CD4-positive, alpha-beta T cell treated with Interleukin-15 for 4 hours (primary cell): ENCODE measurements at regions not wholly inside any gene's neighbourhood (a gene's known extent, or its start where the extent isn't known, plus 50 kb on each side); places are given as distances from the start of the nearest gene placed in this dataset.

Experiments
- DNase-seq: peaks from one replicate; pipeline ENCODE4 v3.0.0-alpha.2; 2020; ENCODE audit warnings: low spot score

DNA sequence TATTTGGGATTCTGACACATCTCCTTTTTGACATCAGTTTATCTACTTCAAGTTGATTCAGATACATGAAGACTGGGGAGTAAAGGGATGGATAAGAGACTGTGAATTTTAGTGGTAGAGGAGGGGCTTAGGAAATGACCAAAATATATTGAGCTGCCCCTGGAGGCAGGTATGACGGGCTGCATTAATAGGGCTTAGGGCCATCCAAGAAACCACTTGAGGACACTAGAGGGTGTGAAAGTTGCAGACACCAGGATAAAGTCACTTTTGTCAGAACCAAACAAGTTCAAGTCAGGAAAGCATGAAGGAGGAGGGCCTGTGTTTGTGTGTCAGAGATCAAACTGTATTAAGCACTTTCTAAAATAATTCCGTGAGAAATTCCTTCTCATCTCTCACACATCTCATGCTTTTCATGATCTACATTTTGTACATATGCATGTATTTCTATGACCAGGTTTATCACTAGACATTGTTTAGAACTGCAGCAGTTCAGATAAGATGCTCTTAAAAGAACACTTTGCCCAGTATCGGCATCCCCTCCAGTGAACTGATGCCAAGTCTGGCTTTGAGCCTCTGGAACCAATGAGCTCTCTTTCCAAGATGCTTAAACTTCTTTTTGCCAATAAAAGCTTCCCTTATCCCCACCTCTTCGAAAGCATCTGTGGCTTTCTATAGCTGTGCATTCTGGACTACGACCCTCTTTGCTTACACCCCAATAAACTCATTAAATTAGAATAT lies 136.9 kb downstream of the SLC38A1 start:
- no peak for DNase-seq

DNA sequence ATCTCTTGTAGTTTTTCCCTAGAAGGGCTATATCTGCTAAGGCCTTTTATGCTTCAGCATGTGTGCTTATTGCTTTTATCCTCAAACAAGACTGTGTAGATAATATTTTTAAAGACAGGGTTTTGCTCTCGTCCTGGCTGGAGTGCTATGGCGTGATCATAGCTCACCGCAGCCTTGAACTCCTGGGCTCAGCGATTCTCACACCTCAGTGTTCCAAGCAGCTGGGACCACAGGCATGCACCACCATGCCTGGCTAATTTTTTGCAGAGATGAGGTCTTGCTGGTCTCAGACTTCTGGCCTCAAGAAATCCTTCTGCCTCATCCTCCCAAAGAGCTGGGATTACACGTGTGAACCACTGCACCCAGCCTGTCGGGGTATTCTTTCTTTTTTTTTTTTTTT lies 137.3 kb upstream of the SCAF11 start:
- no peak for DNase-seq

DNA sequence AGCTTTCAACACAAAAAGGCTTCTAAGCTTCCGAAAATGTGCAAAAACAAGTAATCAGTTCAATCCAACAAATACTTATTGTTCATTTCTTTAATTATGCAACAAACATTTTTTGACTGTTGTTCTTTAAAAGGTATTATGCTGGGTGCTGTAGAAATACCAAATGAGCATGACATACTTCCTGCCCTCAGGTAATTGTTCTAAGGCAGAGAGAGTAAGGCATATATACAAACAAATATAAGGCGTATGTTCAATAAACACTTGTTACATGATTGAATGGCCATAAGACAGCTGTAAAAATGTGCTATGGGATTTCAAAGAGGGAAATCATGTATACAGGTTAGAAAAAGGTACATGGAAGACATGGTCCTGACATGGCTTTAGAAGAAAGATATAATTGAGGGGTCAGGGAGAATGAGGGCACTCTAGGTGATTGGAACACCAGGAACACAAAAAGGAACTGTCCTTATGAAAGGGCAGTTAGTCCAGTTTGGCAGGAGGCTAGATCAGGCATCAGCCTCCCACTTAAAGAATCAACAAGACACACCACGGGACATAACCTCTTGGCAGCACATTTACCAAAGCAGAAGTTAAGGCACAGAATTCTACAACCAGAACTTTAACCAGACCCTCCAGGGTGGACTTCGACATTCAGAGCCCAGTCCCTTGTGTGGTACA lies 135.8 kb upstream of the SCAF11 start:
- DNase-seq = no peak

DNA sequence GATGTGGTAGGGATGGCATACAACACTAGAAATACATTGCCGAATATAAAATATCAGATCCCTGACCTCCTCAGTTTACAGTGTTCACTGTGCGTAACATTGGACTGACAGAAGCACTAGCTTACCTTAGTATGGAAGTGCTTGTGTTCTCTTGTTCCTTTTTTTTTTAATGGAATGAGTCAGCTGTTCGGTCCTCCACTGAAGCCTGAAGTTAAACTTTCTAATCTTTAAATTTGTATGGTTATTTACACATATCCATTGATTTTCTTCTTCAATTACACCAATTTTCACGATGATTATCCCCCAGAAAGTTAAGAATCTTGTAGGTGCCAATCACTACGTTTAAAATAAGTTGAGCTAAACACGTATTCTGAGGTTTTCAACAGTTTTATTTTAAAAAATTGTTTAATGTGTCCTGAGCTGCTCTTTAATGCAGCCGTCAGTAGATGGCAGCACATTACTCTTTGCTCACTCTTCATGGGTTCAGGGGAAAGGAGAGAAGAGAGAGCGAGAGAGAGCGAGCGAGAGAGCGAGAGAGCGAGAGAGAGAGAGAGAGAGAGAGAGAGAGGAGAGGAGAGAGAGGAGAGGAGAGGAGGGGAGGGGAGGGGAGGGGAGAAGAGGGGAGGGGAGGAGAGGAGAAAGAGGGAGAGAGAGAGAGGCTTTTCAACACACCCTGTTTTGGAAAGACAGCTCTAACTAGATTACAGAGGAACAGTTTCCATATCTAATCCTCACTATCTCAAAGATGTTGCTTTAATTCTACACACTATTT lies 134.7 kb upstream of the SCAF11 start:
- peak; percentile 71 for DNase-seq

DNA sequence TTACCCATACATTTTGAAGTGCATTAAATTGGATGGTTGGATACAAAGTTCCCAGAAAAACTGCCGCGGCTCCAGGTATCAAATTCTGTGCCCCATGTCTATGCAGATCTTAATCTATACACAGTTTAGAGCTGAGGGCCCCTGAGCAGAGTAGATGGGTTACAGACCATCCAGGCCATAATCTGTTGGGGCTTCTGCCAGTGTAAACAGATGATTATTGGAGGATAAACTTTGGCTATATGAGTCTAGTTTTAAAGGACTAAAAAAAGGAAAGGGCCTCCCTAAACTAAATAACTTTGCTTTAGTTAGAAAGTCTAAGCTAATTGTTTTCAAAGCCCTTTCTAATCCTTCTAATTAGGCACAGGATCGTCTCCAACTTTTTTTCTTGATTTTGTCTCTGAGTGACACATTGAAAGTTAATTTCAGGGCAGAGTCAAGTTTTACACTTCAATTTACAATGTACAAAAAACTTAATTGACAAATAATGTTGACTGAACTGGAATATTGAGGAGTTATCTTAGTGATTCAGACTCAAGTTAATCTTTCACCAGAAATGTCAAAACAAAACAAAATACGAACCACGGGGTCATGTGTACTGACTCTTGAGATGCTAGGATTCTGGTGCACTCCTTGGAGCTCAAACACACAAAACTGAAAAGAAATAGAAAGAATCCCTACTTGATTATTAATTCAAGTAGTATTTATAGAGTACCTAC lies 133.9 kb upstream of the SCAF11 start:
- DNase-seq = no peak

DNA sequence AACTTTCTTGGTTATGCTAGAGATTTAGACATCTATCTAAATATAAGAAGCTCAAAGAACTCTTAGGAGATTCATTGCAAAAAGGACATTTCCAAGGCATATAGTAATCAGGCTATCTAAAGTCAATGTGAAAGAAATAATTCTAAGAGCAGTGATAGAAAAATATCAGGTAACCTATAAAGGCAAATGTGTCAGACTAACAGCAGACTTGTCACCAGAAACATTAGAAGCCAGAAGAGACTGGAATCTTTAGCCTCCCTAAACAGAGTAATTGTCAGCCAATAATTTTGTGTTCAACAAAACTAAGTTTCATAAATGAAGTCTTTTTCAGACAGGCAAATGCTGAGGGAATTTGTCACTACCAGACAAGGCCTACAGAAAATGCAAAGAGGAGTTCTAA lies 122.0 kb upstream of the SCAF11 start:
- DNase-seq = no peak

DNA sequence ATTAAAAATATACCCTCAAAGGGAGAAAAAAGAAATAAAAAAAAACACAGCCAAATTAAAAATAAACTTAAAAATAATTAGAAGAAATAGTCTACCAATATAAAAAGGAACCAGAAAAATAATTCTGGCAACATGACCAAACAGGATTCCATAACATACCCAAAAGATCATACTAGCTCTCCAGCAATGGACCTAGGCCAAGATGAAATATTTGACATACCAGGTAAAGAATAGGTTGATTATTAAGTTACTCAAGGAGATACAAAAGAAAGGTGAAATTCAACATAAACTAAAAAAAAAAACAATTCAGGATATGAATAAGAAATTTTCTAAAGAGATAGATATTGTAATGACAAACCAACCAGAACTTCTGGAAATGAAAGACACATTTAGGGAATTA lies 121.3 kb upstream of the SCAF11 start:
- no peak for DNase-seq

DNA sequence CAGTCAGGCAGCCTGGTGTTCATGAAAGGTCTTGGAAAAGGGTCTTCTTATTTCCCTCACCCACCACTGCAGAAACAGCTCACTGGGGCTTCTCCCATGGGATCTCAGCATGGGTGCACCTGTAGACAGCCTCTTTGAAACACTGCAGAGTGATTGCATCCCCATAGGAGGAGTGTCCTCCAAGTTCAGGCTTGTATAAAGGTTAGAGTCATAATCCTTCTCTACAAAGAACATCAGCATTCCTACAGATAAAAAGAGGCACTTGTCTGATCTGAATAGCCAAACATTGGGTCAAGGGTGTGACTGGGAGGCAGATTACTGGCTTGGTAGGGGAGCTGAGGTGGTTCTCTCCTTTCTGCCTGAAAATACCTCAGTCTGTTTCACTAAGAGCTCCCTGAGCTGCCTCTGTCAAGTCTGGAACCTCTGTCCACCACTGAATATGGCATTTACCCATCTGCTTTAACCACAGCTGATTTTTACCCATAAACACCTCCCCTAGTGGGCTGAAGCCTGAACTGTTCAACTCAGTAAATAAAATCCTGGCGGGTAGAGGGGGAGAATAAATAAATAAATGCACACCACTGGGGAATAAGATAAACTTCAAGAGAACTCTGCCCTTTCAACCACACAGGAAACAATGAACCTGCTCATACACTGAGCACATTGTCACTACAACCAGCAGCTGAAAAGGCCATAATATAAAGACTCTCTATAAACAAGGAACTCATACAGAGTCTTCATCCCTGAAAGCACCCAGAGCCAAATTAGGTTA lies 120.7 kb upstream of the SCAF11 start:
- DNase-seq = no peak

DNA sequence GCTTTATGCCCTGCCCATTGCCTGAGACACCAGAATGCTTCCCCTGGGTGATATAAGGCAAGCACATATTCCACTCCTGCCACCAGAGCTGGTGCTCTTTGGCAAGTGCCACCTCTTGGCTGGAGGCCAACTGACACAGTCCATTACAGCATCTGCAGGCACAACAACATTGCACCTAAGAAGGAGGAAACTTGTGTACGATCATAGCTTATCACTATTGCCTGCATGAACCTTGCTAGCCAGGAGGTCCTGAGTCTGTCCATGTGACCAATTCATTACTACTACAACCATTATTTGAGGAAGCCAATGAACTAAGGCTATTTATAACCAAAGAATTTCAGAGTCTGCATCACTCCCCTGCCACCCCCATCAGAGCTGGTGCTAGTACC lies 119.8 kb upstream of the SCAF11 start:
- DNase-seq = no peak

DNA sequence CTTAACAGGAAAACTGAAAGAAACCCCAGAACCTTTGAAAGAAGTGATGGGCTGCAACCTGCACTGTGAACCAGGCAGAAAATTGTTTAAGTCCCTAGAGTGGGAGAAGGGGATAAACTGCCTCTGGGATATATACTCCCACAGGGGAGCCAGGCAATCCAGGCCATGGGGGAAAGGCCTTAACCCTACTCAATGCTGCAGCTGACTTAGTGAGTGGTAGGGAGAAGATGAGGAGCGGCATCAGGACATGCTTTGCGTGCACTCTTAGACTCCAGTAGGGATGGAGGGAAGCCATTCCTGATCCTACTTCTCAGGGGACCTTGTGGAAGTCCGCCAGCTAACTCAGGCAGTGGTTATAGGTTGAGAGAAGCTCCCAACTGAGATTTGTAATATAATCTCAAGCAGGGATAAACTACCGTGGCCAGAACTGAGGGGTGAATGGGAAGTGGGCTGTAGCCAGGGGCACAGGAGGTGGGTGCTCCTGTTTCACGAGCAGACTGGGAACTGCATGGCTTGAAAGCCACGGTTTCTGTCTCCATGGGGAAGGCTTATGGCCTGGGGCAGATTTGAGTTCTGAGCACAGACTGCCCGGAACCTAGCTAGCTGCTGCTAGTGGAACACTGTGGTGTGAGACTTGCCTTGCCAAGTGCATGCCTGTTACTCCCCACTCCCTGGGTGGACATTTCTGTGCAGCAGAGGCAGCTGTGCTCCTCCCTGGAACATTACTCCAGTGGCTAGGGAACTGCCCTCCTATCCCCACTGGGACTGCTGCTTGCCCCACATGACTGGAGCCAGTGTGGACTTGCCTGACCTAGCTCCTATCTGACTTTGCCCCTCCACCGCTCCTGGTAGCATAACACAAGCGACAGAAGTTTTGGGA lies 119.2 kb upstream of the SCAF11 start:
- no peak for DNase-seq

DNA sequence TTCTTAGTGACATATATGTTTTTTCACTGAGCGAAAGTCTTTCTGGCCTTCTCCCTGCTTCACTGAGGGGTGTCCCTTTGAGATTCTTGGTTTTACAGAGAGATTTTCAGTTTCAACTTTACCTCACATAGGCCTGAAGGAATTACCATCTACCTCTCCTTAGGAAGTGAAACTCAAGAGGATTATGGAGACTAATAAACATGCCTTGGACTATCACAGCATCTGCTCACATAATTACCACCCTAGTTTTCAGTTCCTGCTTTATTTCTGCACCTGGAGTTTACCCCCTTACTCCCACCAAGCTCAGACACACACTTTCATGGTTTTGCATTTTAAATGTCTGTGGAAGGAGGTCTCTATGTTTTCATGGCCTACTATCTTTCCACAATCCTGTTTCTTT lies 118.3 kb upstream of the SCAF11 start:
- no peak for DNase-seq

DNA sequence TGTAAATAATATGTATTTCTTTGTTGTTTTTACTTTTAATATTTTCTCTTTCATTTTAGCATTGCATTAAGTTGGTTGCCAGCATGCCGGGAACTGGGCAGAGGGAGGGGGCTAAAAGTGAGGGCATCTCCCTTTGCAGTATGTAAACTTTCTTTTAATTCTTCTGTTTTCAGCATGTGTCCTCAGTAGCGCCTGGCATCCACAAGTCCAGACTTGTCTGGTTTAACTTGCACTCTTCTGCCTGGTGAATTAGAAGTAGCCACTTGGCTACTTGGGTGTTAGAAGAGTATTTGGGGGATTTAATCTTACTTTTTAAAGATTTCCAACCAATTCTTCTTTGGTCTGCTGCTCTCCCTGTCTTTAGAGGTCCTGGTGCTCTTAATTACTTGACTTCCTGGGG lies 117.2 kb upstream of the SCAF11 start:
- DNase-seq = no peak

DNA sequence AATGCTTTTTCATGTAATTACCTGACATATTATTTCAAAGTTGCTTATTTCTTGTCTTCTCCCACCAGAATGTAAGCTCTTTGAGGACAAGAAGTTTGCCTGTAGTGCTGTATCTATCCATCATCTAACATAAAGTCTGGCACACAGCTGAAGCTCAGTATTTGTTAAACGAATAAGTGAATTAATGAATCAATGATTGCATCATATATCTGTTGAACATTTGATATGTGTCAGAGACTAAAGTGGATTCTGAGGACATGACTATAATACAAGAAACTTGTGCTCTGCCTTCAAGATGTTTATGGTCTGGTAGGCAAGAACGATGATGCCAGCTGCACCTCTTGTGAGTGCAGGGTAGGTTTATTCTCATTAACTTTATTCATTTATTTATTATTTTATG lies 115.4 kb upstream of the SCAF11 start:
- DNase-seq = no peak

DNA sequence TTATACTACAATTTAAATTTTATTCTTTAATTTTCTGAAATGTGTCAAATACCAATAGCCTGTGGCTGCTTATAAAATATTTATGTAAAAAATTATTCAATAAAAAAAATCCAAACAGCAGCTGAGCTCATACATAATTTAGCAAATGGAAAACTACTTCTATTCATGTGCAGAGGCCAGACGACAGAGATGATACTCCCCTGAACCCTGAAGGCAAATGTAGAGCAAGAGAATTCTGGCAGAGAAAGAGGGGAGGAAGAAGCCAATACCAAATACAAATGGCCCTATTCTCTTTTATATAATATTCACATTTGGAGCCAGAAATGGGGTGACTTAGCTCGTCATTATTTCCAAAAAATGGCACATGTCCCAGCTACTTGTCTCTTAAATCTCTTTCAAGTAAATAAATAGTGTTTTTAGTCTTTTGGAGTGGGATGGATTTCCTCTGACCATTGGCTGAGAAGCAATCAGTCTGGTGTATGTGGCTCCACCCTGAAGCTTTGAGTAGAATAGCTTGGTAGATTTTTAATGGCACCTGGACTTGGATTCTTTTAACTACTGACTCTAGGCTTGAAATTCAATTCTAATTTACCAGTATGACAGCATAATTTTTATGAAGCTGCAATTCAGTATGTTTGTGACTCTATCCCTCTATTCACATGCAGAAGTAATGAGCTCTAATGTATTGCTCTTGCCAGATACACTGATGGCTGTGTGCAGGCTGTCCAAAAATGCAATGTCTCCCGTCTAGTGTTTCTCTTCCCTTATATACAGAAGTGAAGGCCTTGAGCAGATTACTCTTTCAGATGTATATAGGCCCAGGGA lies 113.4 kb upstream of the SCAF11 start:
- DNase-seq = no peak

DNA sequence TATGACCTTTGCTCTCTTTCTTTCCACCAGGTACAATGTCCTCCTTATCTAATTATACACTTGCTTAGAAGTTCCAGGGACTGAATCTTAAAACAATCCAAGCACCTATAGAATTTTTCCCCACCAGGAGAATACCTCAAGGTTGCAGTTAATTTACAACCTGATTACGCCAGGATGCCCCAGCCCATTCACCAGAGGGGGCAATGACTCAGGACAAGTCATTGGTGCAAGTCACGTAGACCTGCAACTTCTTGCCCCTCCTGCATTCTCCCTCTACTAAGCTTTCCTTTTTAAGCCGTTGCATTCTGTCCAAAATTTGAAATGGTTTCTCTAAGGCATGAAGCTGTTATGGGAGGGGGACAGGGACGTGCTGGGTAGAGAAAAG lies 111.1 kb upstream of the SCAF11 start:
- no peak for DNase-seq

DNA sequence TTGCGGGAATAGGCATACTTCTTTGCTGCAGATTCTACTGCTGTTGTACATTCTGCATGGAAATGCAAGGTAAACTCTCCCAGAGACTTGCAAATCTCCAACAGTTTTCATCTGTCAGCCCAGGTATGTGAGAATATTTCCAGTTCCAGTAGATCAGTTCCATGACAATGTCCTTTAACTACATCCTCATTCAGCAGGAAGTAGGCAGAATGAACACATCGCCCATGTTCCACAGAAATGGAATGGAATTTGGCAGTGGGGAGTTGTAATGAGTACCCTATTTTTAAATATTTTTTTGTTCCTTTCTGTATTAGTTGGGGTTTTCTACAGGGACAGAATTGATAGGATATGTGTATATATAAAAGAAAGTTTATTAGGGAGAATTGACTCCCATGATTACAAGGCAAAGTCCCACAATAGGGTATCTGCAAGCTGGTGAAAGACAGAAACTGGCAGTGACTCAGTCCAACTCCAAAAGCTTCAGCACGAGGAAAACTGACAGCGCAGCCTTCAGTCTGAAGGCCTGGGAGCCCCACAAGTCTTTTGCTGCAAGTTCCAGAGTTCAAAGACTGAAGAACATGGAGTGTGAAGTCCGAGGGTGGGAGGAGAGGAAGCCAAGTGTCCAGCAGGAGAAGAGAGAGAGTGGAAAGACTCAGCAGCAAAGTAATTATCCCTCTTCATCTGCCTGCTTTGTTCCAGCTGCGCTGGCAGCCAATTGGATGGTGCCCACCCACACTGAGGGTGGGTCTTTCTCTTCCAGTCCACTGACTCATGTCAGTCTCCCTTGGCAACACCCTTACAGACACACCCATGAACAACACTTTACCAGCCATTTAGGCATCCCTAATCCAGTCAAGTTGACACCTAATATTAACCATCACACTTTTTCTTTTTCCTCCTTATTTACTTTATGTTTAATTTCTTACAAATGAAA lies 110.4 kb upstream of the SCAF11 start:
- no peak for DNase-seq

DNA sequence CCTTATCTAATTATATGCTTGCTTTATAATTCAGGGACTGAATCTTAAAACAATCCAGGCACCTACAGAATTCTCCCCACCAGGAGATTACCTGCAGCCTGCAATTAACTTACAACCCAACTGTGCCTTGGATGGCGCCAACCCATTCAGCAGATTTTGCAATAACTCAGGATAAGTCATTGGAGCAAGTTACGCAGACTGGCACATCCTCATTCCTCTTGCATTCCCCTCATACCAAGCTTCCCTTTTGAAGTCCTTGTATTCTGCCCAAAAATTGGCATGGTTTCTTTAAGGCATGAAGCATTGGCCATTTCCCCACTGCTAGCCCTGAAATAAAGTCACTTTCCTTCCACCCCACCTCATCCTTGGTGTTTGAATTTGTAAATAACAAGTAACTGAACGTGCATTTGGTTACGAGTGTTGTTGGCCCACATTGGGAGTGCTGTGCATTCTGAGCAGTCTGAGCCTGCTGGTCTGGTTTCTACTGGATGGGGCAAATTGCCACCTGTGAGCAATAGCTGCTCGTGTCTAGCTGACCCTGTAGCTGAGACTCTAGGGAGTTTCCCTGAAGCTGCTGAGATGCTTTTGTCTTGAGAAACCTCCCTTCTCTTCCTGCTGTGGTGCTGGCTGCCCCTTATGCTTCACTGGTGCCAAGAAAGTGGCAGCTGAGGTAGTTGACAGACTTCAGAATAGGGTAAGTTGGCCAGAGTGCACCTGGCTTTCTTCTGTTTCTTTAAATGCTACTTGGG lies 99.2 kb upstream of the SCAF11 start:
- no peak for DNase-seq

DNA sequence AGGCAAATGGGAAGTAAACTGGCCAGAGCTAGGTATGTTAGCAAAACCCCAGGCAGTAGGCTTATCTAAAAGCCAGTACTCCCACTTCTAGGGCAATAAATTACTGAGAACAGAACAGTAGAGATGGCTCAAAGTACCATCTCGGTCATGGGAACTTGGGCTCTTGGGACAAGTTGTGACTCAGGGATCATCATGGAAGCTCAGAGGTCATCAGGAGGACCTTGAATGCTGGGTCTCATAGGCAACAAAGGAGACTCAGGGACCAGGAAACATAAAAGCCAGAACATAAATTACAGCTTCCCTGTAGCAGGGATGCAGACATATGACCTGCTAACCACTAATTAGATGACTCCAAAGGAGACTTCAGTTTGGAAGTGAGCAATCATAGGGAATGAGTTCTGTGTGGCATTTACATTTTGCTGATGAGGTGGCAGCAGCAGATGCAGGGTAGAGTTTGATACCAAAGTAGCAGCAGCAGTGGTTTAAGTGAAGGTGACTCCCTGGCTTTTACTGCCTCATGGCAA lies 97.6 kb upstream of the SCAF11 start:
- no peak for DNase-seq
